Aorta (tissue), 5 donors: ENCODE measurements at regions not wholly inside any gene's neighbourhood (a gene's known extent, or its start where the extent isn't known, plus 50 kb on each side); places are given as distances from the start of the nearest gene placed in this dataset.

Source experiments
- ATAC-seq: fragments of 200-7000 bp; cut with Tn5 transposase; one replicate; pipeline ENCODE4 v1.9.1; 2022; ENCODE audit warnings: moderate library complexity; ENCODE audit not compliant: low FRiP score
- DNase-seq, 2 donors: peaks; one replicate each; pipeline ENCODE4 v3.0.0-alpha.2; 2020
- H3K27ac ChIP-seq, 2 donors: one replicate each; pipeline ENCODE4 v1.5.1; 2013; ENCODE audit warnings: low read length in 2 of 2, mild to moderate bottlenecking in 2 of 2, moderate library complexity in 2 of 2, control low read depth in 1 of 2, inconsistent platforms in 1 of 2, low read depth in 1 of 2
- H3K27me3 ChIP-seq, 2 donors: one replicate each; pipeline ENCODE4 v1.6.1; 2013; ENCODE audit warnings: control low read depth in 1 of 2, low read length in 1 of 2, mild to moderate bottlenecking in 1 of 2, moderate library complexity in 1 of 2; ENCODE audit not compliant: insufficient read depth in 2 of 2, control insufficient read depth in 1 of 2
- H3K36me3 ChIP-seq, 2 donors: one replicate each; pipeline ENCODE4 v1.6.1; 2013; ENCODE audit warnings: control low read depth in 1 of 2, low read length in 1 of 2, mild to moderate bottlenecking in 1 of 2; ENCODE audit not compliant: insufficient read depth in 2 of 2, control insufficient read depth in 1 of 2
- H3K4me1 ChIP-seq, 2 donors: one replicate each; pipeline ENCODE4 v1.6.1; 2013; ENCODE audit warnings: low read length in 2 of 2, control low read depth in 1 of 2, mild to moderate bottlenecking in 1 of 2, moderate library complexity in 1 of 2; ENCODE audit not compliant: insufficient read depth in 2 of 2, control insufficient read depth in 1 of 2
- H3K4me3 ChIP-seq, 2 donors: one replicate each; pipeline ENCODE4 v1.5.1; 2013; ENCODE audit warnings: low read length in 2 of 2, control low read depth in 1 of 2, mild to moderate bottlenecking in 1 of 2
- H3K9me3 ChIP-seq: one replicate; pipeline ENCODE4 v1.6.1; 2013; ENCODE audit warnings: mild to moderate bottlenecking, low read length; ENCODE audit not compliant: control insufficient read depth
- WGBS, 2 donors: extraction: QIAGEN DNeasy Blood & Tissue Kit; methylation state at CpG; one replicate each; pipeline ENCODE4 v1.1.7; 2013; 5-methylcytosine and 5-hydroxymethylcytosine counted together
- intact Hi-C, 2 donors: fragments of 100-400 bp; cut with DNase I; formaldehyde crosslinking; loops; one replicate each; pipeline versions ENCODE4 v1.14.2 to v1.15.0; 2022
- donor health status: healthy with polysubstance abuse.
- donor health status: Bipolar disorder and iron deficiency.
- donor health status: DM: no; HTN: no; CAD: no.
- donor health status: DM: no; HTN: no; CAD: no.
- donor health status: DM: yes; HTN: yes; CAD: no.

- no peak overlapping the region for H3K4me3 ChIP-seq
- 83 to 84% methylated on average over 8 of the region's 8 CpGs for WGBS, 2 donors
- no peak overlapping the region for H3K27ac ChIP-seq
- H3K4me1 ChIP-seq, result no peaks in the 10 kb centered on the region
- DNase-seq, result no peak
- H3K36me3 ChIP-seq, result no peaks in the 10 kb centered on the region
- ATAC-seq, result no peak
- H3K27me3 ChIP-seq, result no peaks in the 10 kb centered on the region
- no peaks in the 10 kb centered on the region for H3K9me3 ChIP-seq
- intact Hi-C loops, result no loop called here
Measured at GRCh38 chr10:78434886-78435285, 401.2 kb downstream of the RPS24 start.

- Histone ChIP-seq H3K4me3 (no peak overlapping the region), H3K36me3 (no peaks in the 10 kb centered on the region), H3K27ac (no peak overlapping the region), H3K4me1 (no peaks in the 10 kb centered on the region), H3K27me3 (no peaks in the 10 kb centered on the region), H3K9me3 (no peaks in the 10 kb centered on the region)
- intact Hi-C loops, result no loop called here
- 79% methylated on average over 10 of the region's 10 CpGs for WGBS, 2 donors
- ATAC-seq (no peak), DNase-seq (no peak)
Measured at GRCh38 chr10:78435484-78436221, 402.0 kb downstream of the RPS24 start.

- Histone ChIP-seq H3K4me1 (no peaks in the 10 kb centered on the region), H3K27me3 (no peaks in the 10 kb centered on the region), H3K27ac (no peak overlapping the region), H3K4me3 (no peak overlapping the region), H3K9me3 (no peaks in the 10 kb centered on the region), H3K36me3 (no peaks in the 10 kb centered on the region)
- DNase-seq (no peak), ATAC-seq (no peak)
- intact Hi-C loops, result no loop called here
- 52 to 60% methylated on average over 6 of the region's 6 CpGs for WGBS, 2 donors
Measured at GRCh38 chr10:78436222-78436573, 402.5 kb downstream of the RPS24 start.

- ATAC-seq, result no peak
- intact Hi-C loops, result no loop called here
Measured at GRCh38 chr10:78436706-78437406, 403.2 kb downstream of the RPS24 start.

GRCh38 chr10:78437407-78437768 lies 403.7 kb downstream of the RPS24 start:
- DNase-seq (no peak), ATAC-seq (no peak)
- no peak overlapping the region for H3K4me3 ChIP-seq
- no peaks in the 10 kb centered on the region for H3K27me3 ChIP-seq
- 68 to 69% methylated on average over 5 of the region's 5 CpGs for WGBS, 2 donors
- H3K36me3 ChIP-seq, result no peaks in the 10 kb centered on the region
- intact Hi-C loops, result no loop called here
- no peaks in the 10 kb centered on the region for H3K9me3 ChIP-seq
- H3K27ac ChIP-seq, result no peak overlapping the region
- no peaks in the 10 kb centered on the region for H3K4me1 ChIP-seq

More at GRCh38 chr10:78436706-78437406, 403.2 kb downstream of the RPS24 start:
- WGBS, 2 donors, result 19 to 25% methylated on average over 8 of the region's 8 CpGs
- Histone ChIP-seq H3K36me3 (no peaks in the 10 kb centered on the region), H3K4me3 (no peak overlapping the region), H3K9me3 (no peaks in the 10 kb centered on the region), H3K4me1 (no peaks in the 10 kb centered on the region), H3K27me3 (no peaks in the 10 kb centered on the region), H3K27ac (no peak overlapping the region)
- no peak for DNase-seq

GRCh38 chr10:78437998-78438906 lies 404.6 kb downstream of the RPS24 start:
- peak; percentile 23 for ATAC-seq
- 24 to 26% methylated on average over 9 of the region's 9 CpGs for WGBS, 2 donors
- Histone ChIP-seq H3K27ac (no peak overlapping the region), H3K36me3 (no peaks in the 10 kb centered on the region), H3K4me3 (no peak overlapping the region), H3K27me3 (no peaks in the 10 kb centered on the region), H3K9me3 (no peaks in the 10 kb centered on the region), H3K4me1 (no peaks in the 10 kb centered on the region)
- intact Hi-C loops, result no loop called here
- no peak for DNase-seq

- H3K27ac ChIP-seq, result no peak overlapping the region
- WGBS, 2 donors, result 84 to 88% methylated on average over 11 to 12 of the region's 12 CpGs
- no peaks in the 10 kb centered on the region for H3K36me3 ChIP-seq
- no peaks in the 10 kb centered on the region for H3K9me3 ChIP-seq
- H3K4me3 ChIP-seq, result no peak overlapping the region
- DNase-seq, result no peak
- H3K4me1 ChIP-seq, result no peaks in the 10 kb centered on the region
- H3K27me3 ChIP-seq, result no peaks in the 10 kb centered on the region
- intact Hi-C loops, result no loop called here
- no peak for ATAC-seq
Measured at GRCh38 chr10:78438907-78439809, 405.5 kb downstream of the RPS24 start.

GRCh38 chr10:78441010-78441409 lies 407.3 kb downstream of the RPS24 start:
- Histone ChIP-seq H3K4me1 (no peaks in the 10 kb centered on the region), H3K36me3 (no peaks in the 10 kb centered on the region), H3K27me3 (no peaks in the 10 kb centered on the region), H3K9me3 (no peaks in the 10 kb centered on the region), H3K4me3 (no peak overlapping the region), H3K27ac (no peak overlapping the region)
- WGBS, 2 donors, result 84% methylated on average over 4 of the region's 4 CpGs
- DNase-seq (no peak), ATAC-seq (no peak)
- intact Hi-C loops, result loop anchor here in 1 of 2 donors (5.0 kb wide), 1 partner anchor 101 kb away; no protein-coding TSS in a partner anchor
